Tibial nerve (tissue), 4 donors: ENCODE measurements at regions not wholly inside any gene's neighbourhood (a gene's known extent, or its start where the extent isn't known, plus 50 kb on each side); places are given as distances from the start of the nearest gene placed in this dataset.

ENCODE experiments used
- DNase-seq, 2 donors: peaks; one replicate each; pipeline ENCODE4 v3.0.0-alpha.2; 2019; ENCODE audit warnings: low spot score in 2 of 2
- H3K27ac ChIP-seq, 4 donors: fragments of 200-600 bp; sonication (generic) in 3 of 4; one replicate each; pipeline ENCODE4 v1.5.1; 2017 to 2019; ENCODE audit warnings: mild to moderate bottlenecking in 1 of 4
- H3K27me3 ChIP-seq, 2 donors: fragments of 200-600 bp; sonication (generic) in 1 of 2; one replicate each; pipeline versions ENCODE4 v1.5.1 to v1.6.0; 2017 to 2019
- H3K36me3 ChIP-seq, 3 donors: fragments of 200-600 bp; sonication (generic); one replicate each; pipeline ENCODE4 v1.5.1; 2018 to 2019
- H3K4me1 ChIP-seq, 4 donors: fragments of 200-600 bp; sonication (generic) in 3 of 4; one replicate each; pipeline ENCODE4 v1.5.1; 2017 to 2019
- H3K4me3 ChIP-seq, 4 donors: fragments of 200-600 bp; sonication (generic) in 3 of 4; one replicate each; pipeline ENCODE4 v1.5.1; 2017 to 2019; ENCODE audit warnings: mild to moderate bottlenecking in 1 of 4, moderate library complexity in 1 of 4
- H3K9me3 ChIP-seq, 4 donors: fragments of 200-600 bp; sonication (generic) in 3 of 4; one replicate each; pipeline ENCODE4 v1.5.1; 2017 to 2019
- EP300 ChIP-seq, 2 donors: sonication (generic); formaldehyde crosslinking; IDR thresholded peaks; one replicate each; pipeline ENCODE4 v1.6.1; 2017; ENCODE audit warnings: antibody characterized with exemption in 2 of 2, mild to moderate bottlenecking in 1 of 2
- POLR2A ChIP-seq, 2 donors: fragments of 450-650 bp; IDR thresholded peaks; one replicate each; pipeline ENCODE4 v1.6.1; 2017; ENCODE audit warnings: antibody characterized with exemption in 2 of 2, mild to moderate bottlenecking in 2 of 2, moderate library complexity in 2 of 2
- whole genome bisulfite sequencing, 2 donors: methylation state at CpG; one replicate each; pipeline ENCODE4 v1.1.5; 2018; 5-methylcytosine and 5-hydroxymethylcytosine counted together
- TF ChIP-seq, protein P1 (sequence below), 5 experiments: fragments of 200-600 bp in 3 of 5; fragments of 450-650 bp in 2 of 5; sonication (generic) in 3 of 5; IDR thresholded peaks; one replicate each; pipeline ENCODE4 v1.5.1; 2016 to 2019; ENCODE audit warnings: antibody characterized with exemption in 5 of 5, mild to moderate bottlenecking in 3 of 5, moderate library complexity in 2 of 5

DNA sequence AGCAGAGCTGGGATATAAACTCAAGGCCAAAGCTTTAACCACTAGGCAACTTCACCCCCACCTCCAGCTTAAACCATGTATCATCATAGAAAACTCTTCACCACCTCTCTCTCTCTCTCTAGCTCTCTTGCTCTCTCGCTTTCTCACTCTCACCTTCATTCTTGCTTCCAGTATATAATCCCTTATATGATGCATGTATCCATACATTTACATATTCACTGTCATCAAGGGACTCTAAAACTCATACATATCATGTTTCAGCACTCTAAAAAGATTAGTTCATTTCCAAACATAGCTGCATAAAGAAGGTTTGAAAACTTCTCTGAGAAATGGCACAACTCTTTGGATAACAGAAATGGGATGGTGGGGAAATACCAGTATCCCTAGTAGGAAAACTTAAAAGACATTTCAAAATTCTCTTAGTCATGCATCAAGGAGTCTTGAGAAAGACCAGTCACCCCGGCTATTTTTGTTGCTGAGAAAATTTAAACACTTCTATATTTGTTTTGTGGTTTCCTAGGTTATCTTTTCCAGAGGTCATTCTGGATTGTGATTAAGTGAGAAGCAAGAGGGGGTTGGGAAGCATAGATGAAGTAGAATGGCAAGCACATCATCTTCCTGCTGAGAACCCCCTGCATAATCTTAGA is 447.8 kb upstream of the THBS1 start:
- H3K4me1 ChIP-seq, result peaks cover 0 to 18% (median 4%) of the 10 kb centered on the region in 4 donors
- H3K27ac ChIP-seq, result no peak overlapping the region
- H3K36me3 ChIP-seq, result no peaks in the 10 kb centered on the region
- 64 to 66% methylated on average over 2 of the region's 2 CpGs for WGBS, 2 donors
- H3K9me3 ChIP-seq, result no peaks in the 10 kb centered on the region
- H3K27me3 ChIP-seq, result no peaks in the 10 kb centered on the region
- no peak overlapping the region for H3K4me3 ChIP-seq
- TF ChIP-seq, protein P1, sequence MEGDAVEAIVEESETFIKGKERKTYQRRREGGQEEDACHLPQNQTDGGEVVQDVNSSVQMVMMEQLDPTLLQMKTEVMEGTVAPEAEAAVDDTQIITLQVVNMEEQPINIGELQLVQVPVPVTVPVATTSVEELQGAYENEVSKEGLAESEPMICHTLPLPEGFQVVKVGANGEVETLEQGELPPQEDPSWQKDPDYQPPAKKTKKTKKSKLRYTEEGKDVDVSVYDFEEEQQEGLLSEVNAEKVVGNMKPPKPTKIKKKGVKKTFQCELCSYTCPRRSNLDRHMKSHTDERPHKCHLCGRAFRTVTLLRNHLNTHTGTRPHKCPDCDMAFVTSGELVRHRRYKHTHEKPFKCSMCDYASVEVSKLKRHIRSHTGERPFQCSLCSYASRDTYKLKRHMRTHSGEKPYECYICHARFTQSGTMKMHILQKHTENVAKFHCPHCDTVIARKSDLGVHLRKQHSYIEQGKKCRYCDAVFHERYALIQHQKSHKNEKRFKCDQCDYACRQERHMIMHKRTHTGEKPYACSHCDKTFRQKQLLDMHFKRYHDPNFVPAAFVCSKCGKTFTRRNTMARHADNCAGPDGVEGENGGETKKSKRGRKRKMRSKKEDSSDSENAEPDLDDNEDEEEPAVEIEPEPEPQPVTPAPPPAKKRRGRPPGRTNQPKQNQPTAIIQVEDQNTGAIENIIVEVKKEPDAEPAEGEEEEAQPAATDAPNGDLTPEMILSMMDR (IDR thresholded peaks at IDR 0.05), result no peak
- TF ChIP-seq EP300 (IDR thresholded peaks at IDR 0.05) (no peak), POLR2A (IDR thresholded peaks at IDR 0.05) (no peak)
- DNase-seq, result no peak

DNA sequence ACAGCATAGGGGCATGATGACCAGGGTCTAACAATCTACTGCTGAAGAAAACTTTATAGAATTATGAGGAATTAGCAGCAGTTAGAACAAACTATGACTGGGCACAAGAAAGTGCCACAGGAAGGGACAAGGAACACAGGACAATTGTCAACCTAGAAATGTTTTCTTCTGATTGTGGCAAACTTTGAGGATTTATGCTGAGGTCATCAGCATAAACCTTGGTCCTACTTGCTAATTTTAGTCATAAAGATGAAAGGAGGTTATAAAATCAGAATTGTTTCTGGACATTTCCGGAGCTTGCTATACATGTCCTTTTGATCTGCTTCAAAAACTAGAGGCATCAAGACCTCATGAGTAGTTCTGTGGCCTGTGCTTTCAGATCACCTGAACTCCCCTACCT is 446.6 kb upstream of the THBS1 start:
- Histone ChIP-seq H3K4me1 (peaks cover 0 to 6% (median 0%) of the 10 kb centered on the region in 4 donors), H3K27me3 (no peaks in the 10 kb centered on the region), H3K36me3 (no peaks in the 10 kb centered on the region), H3K4me3 (no peak overlapping the region), H3K9me3 (no peaks in the 10 kb centered on the region), H3K27ac (no peak overlapping the region)
- DNase-seq, result no peak
- WGBS, 2 donors, result 89 to 96% methylated on average over 1 of the region's 1 CpG
- no peak for TF ChIP-seq EP300 (IDR thresholded peaks at IDR 0.05)
- TF ChIP-seq POLR2A (IDR thresholded peaks at IDR 0.05), result no peak
- TF ChIP-seq, protein P1 (IDR thresholded peaks at IDR 0.05), result no peak

DNA sequence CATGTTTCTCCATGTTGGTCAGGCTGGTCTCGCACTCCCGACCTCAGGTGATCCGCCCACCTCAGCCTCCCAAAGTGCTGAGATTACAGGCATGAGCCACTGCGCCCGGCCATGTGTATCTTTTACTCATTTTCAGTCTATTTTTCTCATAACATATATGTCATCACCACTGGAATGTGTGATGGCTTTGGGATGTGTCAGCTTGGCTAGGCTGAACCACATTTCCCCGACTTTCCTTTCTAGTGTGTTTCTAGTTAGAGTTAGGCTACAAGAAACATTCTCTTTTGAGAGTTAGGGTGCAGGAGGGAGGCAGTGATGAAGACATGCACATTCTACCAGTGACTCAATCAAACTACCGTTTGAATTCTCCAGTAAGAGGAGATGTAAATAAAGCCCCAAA is 444.9 kb upstream of the THBS1 start:
- no peaks in the 10 kb centered on the region for H3K36me3 ChIP-seq

DNA sequence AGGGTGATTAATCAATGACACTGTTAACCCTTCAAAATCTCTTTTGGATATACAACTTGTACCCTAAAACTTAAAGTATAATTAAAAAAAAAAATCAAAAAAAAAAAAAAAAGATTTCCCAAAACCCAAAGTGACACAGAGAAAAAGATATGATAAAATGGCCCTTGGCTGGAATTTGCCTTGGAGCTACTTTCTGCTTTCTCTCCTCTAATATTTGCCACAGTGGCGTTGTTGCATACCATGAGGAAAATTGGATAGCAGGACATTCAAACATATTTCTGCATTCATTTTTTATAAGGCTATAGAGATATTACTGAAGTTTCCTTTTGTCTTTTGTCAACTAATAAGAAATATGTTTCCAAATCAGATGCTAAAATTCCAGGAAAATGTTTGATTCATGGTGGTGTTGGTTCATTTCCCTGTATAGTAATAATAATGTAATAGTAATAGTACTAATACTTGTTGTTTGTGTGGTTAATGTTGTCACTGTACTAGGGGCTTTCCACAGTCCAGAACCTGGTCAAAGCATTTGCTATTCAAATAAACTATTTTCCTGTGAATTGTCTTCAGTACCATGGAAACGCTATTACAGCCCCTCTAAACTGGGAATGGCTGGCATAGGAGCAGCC is 441.3 kb upstream of the THBS1 start:
- 73 to 74% methylated on average over 2 of the region's 2 CpGs for WGBS, 2 donors
- Histone ChIP-seq H3K27ac (no peak overlapping the region), H3K27me3 (no peaks in the 10 kb centered on the region), H3K4me1 (peaks cover 0 to 5% (median 0%) of the 10 kb centered on the region in 4 donors), H3K36me3 (no peaks in the 10 kb centered on the region), H3K4me3 (no peak overlapping the region), H3K9me3 (no peaks in the 10 kb centered on the region)
- no peak for TF ChIP-seq EP300 (IDR thresholded peaks at IDR 0.05)
- no peak for TF ChIP-seq POLR2A (IDR thresholded peaks at IDR 0.05)
- TF ChIP-seq, protein P1 (IDR thresholded peaks at IDR 0.05), result no peak
- DNase-seq, result no peak

More for the DNA sequence above, 444.9 kb upstream of the THBS1 start:
- WGBS, 2 donors, result 85 to 95% methylated on average over 7 of the region's 7 CpGs
- H3K27me3 ChIP-seq, result no peaks in the 10 kb centered on the region
- no peak overlapping the region for H3K27ac ChIP-seq
- DNase-seq, result no peak
- peaks cover 0 to 6% (median 0%) of the 10 kb centered on the region in 4 donors for H3K4me1 ChIP-seq
- no peak overlapping the region for H3K4me3 ChIP-seq
- H3K9me3 ChIP-seq, result no peaks in the 10 kb centered on the region
- TF ChIP-seq, protein P1 (IDR thresholded peaks at IDR 0.05), result no peak
- TF ChIP-seq POLR2A (IDR thresholded peaks at IDR 0.05) (no peak), EP300 (IDR thresholded peaks at IDR 0.05) (no peak)

DNA sequence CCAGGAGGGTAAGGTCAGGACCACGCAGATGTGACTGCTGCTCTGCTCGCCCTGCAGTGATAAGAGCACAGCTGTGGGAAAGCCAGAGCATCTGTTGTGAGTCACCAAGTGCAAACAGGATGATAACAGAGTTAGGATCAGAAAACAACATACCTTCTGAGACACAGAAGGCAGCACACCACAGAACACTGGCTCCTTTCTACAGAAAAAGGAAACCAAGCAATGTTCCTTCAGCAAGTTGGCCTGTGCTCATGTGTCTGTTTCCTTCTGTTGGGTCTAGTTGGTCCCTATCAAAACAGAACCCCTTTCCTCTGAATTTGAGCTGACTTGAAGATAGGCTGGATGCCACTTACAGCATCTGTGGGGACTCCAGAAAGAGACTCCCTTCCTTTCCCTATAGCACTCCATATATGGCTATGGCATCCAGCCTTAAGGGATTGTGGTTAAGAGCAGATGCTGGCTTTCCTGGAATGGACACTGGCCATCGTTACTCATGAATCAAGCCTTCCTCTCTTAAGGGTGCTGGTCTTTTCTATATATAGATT is 440.7 kb upstream of the THBS1 start:
- TF ChIP-seq, protein P1 (IDR thresholded peaks at IDR 0.05), result no peak
- TF ChIP-seq POLR2A (IDR thresholded peaks at IDR 0.05), result no peak
- TF ChIP-seq EP300 (IDR thresholded peaks at IDR 0.05), result no peak

More for the DNA sequence above, 440.7 kb upstream of the THBS1 start:
- no peaks in the 10 kb centered on the region for H3K36me3 ChIP-seq
- 63 to 67% methylated on average over 3 of the region's 3 CpGs for WGBS, 2 donors
- no peak for DNase-seq
- no peaks in the 10 kb centered on the region for H3K9me3 ChIP-seq
- H3K4me3 ChIP-seq, result no peak overlapping the region
- peaks cover 0 to 11% (median 2%) of the 10 kb centered on the region in 4 donors for H3K4me1 ChIP-seq
- no peaks in the 10 kb centered on the region for H3K27me3 ChIP-seq
- H3K27ac ChIP-seq, result no peak overlapping the region
